ENCODE measurements at regions not wholly inside any gene's neighbourhood (a gene's known extent, or its start where the extent isn't known, plus 50 kb on each side); places are given as distances from the start of the nearest gene placed in this dataset.

GRCh38 chr20:57824909-57825308 lies 115.1 kb upstream of the PMEPA1 start:
- TF ChIP-seq TAF1 (IDR thresholded peaks at IDR 0.05; ENCODE audit: borderline replicate concordance, insufficient read depth, low read length), result no peak
- TF ChIP-seq POLR2AphosphoS5 (IDR thresholded peaks at IDR 0.05; ENCODE audit: low read depth, low read length), result no peak
- TF ChIP-seq SIN3A (IDR thresholded peaks at IDR 0.05; ENCODE audit: borderline replicate concordance, insufficient read depth, low read length), result no peak
- TF ChIP-seq FOXP2 (optimal IDR thresholded peaks at IDR 0.05; ENCODE audit: borderline replicate concordance, extremely low read depth, extremely low read length, insufficient read depth), result no peak
- TF ChIP-seq, protein P1, sequence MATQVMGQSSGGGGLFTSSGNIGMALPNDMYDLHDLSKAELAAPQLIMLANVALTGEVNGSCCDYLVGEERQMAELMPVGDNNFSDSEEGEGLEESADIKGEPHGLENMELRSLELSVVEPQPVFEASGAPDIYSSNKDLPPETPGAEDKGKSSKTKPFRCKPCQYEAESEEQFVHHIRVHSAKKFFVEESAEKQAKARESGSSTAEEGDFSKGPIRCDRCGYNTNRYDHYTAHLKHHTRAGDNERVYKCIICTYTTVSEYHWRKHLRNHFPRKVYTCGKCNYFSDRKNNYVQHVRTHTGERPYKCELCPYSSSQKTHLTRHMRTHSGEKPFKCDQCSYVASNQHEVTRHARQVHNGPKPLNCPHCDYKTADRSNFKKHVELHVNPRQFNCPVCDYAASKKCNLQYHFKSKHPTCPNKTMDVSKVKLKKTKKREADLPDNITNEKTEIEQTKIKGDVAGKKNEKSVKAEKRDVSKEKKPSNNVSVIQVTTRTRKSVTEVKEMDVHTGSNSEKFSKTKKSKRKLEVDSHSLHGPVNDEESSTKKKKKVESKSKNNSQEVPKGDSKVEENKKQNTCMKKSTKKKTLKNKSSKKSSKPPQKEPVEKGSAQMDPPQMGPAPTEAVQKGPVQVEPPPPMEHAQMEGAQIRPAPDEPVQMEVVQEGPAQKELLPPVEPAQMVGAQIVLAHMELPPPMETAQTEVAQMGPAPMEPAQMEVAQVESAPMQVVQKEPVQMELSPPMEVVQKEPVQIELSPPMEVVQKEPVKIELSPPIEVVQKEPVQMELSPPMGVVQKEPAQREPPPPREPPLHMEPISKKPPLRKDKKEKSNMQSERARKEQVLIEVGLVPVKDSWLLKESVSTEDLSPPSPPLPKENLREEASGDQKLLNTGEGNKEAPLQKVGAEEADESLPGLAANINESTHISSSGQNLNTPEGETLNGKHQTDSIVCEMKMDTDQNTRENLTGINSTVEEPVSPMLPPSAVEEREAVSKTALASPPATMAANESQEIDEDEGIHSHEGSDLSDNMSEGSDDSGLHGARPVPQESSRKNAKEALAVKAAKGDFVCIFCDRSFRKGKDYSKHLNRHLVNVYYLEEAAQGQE (IDR thresholded peaks at IDR 0.05; ENCODE audit: insufficient read depth in 1 of 2, low read depth in 2 of 2, low read length in 2 of 2), result no peak

DNA sequence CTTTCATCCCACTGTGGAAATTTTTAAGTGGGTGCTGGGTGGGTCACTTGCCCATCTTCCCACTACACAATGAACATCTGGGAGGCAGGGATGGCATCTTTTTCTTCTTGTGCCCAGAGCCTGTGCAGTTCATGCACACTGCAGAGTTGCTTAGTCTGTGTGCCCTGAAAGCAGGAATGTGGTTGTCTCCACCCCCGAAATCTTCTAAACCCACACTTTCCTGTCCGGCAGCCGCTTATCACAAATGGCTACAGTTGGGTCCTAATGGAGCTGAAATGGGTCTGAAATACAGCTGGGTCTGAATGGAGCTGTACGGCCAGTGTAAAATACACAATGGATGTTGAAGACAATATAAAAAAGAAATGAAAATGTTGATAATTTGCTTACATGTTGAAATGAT lies 112.1 kb upstream of the PMEPA1 start:
- no peak for TF ChIP-seq TAF1 (IDR thresholded peaks at IDR 0.05; ENCODE audit: borderline replicate concordance, insufficient read depth, low read length)
- TF ChIP-seq POLR2AphosphoS5 (IDR thresholded peaks at IDR 0.05; ENCODE audit: low read depth, low read length), result no peak
- no peak for TF ChIP-seq SIN3A (IDR thresholded peaks at IDR 0.05; ENCODE audit: borderline replicate concordance, insufficient read depth, low read length)
- TF ChIP-seq FOXP2 (optimal IDR thresholded peaks at IDR 0.05; ENCODE audit: borderline replicate concordance, extremely low read depth, extremely low read length, insufficient read depth), result no peak
- TF ChIP-seq, protein P1 (IDR thresholded peaks at IDR 0.05; ENCODE audit: insufficient read depth in 1 of 2, low read depth in 2 of 2, low read length in 2 of 2), result no peak

GRCh38 chr20:57819691-57820380 lies 110.0 kb upstream of the PMEPA1 start:
- no peak for TF ChIP-seq TAF1 (IDR thresholded peaks at IDR 0.05; ENCODE audit: borderline replicate concordance, insufficient read depth, low read length)
- TF ChIP-seq POLR2AphosphoS5 (IDR thresholded peaks at IDR 0.05; ENCODE audit: low read depth, low read length), result no peak
- no peak for TF ChIP-seq SIN3A (IDR thresholded peaks at IDR 0.05; ENCODE audit: borderline replicate concordance, insufficient read depth, low read length)
- TF ChIP-seq FOXP2 (optimal IDR thresholded peaks at IDR 0.05; ENCODE audit: borderline replicate concordance, extremely low read depth, extremely low read length, insufficient read depth), result no peak
- TF ChIP-seq, protein P1 (IDR thresholded peaks at IDR 0.05; ENCODE audit: insufficient read depth in 1 of 2, low read depth in 2 of 2, low read length in 2 of 2), result no peak

GRCh38 chr20:57819291-57819690 lies 109.5 kb upstream of the PMEPA1 start:
- TF ChIP-seq POLR2AphosphoS5 (IDR thresholded peaks at IDR 0.05; ENCODE audit: low read depth, low read length) (no peak), SIN3A (IDR thresholded peaks at IDR 0.05; ENCODE audit: borderline replicate concordance, insufficient read depth, low read length) (no peak), TAF1 (IDR thresholded peaks at IDR 0.05; ENCODE audit: borderline replicate concordance, insufficient read depth, low read length) (no peak), FOXP2 (optimal IDR thresholded peaks at IDR 0.05; ENCODE audit: borderline replicate concordance, extremely low read depth, extremely low read length, insufficient read depth) (no peak)
- TF ChIP-seq, protein P1 (IDR thresholded peaks at IDR 0.05; ENCODE audit: insufficient read depth in 1 of 2, low read depth in 2 of 2, low read length in 2 of 2), result no peak
